GM18867 (cell line): ENCODE measurements at regions not wholly inside any gene's neighbourhood (a gene's known extent, or its start where the extent isn't known, plus 50 kb on each side); places are given as distances from the start of the nearest gene placed in this dataset.
"Not testable (repeated sequence)": the region's sequence is repeated elsewhere in the genome, so short reads cannot be mapped to it uniquely, and the experiment has no call there.

Experiments
- ATAC-seq: cut with Tn5 transposase; IDR thresholded peaks from one replicate; pipeline ENCODE4 v1.9.1; 2021; ENCODE audit warnings: mild to moderate bottlenecking, moderate library complexity; ENCODE audit not compliant: unreplicated experiment

DNA sequence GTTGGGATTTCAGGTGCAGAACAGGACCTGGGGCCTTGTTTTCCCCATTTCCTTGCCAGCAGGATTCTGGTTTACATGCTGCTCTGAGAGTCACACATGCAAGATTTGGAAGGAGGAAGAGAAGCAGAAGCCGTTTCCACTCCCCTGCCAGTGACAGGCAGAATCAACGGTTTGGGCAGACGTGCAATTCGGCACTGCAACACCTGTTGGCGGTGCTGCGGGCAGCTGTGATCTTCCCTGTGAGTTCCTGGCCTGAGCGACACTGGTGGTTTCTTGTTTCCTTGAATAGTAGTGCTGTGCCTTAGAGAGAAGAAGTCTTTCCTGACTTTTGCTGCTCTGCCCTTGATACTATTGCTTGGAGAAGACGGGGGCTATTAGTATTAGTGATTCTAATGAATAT is 1126.2 kb downstream of the TYW1 start:
- ATAC-seq = no peak

DNA sequence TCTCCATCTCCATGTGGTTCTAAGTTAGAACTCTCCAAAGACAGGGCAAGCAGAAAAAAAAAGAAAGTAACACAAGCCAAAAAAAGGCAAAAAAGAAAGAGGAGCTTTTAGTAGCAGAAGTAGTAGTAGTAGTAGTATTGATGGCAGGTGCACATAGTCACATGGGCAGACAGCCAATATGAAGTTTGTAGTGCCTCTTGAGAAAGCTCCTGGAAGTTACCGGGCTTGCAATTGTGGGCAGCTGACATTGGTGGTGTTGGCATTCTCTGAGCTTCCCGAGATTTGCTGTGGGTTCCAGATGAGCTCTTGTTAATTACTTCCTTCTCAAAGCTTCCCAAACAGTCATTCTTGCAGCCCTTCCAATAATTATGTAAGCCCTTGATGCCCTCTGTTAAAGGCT is 1128.5 kb downstream of the TYW1 start:
- ATAC-seq = no peak

DNA sequence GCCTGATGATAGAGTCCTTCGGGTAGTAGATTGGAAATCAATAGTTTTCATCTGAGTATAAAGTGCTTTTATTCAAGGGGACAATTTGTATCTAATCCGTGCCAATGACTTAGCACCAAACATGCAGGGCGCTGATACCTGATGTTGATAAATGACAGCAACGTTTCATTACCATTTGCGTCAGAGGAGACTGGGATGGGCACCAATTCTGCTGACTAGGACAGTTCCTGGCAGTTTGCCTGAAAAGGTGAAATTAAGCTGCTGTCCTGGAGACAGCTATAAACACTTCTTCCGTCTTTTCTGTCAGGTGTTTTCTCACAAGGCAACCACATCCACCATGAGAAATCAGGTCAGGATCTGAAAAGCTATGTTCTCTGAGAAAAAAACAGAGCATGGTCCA is 1136.4 kb downstream of the TYW1 start:
- no peak for ATAC-seq

DNA sequence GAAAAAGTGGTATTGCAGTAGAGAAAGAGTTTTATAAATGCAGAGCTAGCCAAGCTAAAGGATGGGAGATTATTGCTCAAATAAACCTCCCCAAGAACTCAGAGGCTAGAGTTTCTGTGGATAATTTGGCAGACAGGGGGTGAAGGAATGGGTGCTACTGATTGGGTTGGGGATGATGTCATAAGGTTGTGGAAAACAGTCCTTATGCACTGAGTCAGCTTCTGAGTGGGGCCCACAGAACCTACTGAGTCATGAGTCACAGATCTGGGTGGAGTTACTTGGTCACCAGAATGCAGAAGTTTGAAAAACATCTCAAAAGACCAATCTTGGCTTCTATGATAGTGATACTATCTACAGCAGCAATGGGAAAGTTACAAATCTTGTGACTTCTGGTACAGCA is 1146.7 kb downstream of the TYW1 start:
- no peak for ATAC-seq

DNA sequence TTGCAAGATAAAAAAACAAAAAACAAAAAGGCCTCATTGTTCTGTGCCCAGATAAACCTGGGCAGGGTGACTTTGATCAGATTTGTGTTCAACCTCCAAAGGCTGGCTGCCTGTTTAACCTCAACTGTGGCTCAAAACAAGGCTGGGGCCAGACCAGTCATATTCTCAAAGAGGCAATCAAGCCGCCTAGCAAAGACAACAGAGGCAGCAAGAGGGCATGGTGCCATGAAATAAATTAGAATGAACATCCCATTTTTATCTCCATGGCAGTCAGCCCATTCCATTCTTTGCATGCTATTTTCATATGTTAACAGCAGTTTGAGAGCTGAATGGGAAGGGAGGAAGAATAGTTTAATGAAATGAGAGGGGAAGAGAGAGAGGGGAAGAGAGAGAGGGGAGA is 1150.3 kb downstream of the TYW1 start:
- no peak for ATAC-seq

DNA sequence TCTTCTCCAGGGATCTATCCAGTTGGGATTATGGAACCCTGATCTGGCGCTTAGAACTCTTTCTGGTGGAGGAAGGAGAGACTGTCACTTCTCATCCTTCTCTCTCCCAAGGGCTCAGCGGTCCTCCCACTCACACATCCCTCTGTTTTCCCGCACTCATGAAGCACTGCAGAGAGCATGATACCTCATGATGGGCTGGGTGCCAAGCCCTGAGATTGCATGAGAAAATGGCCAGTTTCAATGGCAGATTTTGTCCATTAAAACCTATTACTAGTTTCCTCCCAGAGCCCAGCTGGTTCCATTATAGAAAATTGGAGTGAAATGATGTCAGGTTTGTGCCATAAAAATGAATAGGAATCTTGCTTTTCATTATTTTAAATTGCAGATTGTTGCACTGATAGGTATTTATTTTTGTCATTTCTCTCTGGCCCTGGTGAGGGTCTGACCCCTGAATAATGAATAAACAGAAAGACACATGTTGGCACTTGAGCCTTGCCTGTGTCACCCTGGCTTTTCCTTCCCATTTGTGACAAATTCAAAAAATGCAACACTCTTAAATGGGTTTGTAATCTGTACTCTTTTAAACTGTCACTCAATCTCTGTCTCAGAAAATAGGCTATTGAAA is 1151.1 kb downstream of the TYW1 start:
- no peak for ATAC-seq

DNA sequence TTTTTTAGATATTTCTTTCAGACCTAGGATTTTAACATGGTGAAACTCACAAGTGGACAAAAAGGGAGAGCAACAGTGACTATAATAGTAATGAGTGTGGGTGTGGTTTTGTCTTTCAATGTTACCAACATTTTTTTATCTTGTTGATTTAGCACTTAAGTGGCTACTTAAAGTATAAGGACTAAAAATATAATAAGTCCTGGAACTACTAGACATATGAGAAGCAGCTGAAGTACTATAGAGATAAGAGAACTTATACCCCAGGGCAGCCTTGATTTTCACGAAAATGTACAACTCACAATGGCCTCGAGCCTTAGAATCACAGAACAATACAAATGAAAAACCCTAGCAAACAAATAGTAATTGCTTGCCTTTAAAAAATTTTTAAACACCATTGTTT is 1151.8 kb downstream of the TYW1 start:
- no peak for ATAC-seq

DNA sequence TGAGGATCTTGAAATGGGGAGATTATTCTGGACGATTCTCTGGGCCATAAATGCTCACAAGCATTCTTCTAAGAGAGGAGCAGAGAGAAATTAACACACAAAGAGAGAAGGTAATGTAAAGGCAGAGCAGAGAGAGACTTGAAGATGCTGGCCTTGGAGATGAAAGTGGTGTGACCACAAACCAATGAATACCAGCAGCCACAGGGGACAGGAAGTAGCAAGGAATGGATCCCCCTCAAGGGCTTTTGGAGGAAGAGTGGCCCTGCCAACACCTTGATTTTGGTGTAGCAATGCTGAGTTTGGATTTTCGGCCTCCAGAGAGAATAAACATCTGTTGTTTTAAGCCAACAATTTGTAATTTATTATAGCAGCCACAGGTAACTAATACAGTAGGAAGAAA is 1155.6 kb downstream of the TYW1 start:
- ATAC-seq = no peak

DNA sequence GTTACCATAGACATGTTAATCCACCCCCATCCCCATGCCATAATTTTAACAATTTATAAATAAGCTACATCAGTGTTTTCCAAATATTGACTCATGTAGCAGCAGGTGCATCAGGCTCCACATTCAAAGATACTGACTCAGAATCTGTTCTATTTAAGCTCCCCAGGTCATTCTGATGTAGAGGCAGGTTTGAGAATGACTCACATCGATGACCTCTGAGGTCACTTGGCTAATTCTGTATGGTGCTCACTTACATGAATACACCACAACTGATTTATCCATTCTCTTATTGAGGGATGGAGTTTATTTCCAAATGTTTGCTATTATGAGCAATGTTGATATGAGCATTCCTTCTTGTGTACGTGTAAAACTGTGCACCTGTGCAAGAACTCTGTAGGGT is 1159.0 kb downstream of the TYW1 start:
- no peak for ATAC-seq

DNA sequence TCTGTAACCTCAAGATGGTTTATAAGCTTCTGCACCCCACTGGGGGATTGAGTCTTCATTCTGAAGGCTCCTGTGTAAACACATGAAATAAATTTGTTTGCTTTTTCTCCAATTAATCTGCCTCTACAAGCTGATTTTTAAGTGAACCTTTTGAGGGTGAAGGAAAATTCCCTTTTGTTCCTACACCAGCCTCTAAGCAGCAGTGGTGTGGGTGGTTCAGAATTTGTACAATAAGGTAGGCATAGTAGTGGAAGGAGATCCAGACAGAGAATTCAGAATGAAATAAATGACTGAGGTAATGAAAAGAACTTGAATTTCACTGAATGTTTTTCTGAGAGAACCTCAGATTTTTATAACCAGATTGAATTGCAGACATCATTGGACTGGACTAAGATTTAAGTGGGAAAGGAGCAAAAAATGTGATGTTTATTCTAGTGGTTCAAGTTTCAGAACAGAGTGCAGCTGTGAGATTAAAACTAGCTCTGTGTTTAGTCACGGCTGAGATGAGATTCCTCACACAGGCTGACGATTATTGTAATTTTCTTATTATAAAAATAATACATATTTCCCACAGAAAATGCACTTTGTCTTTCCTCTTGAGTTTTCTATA is 1162.2 kb downstream of the TYW1 start:
- ATAC-seq = no peak

DNA sequence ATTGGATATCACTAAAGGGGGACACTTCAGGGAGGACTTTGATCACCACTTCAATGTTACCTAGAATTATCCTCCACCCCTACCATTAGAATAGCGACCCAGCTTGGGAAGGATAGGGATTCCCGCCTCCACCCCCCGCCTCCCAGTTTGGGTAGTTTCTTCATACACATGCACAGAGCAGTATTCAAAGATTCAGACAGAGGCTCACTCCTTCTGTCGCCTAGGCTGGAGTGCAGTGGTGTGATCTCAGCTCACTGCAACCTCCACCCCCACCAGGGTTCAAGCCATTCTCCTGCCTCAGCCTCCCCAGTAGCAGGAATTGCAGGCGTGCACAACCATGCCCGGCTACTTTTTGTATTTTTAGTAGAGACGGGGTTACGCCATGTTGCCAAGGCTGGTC is 1166.1 kb downstream of the TYW1 start:
- ATAC-seq = no peak

DNA sequence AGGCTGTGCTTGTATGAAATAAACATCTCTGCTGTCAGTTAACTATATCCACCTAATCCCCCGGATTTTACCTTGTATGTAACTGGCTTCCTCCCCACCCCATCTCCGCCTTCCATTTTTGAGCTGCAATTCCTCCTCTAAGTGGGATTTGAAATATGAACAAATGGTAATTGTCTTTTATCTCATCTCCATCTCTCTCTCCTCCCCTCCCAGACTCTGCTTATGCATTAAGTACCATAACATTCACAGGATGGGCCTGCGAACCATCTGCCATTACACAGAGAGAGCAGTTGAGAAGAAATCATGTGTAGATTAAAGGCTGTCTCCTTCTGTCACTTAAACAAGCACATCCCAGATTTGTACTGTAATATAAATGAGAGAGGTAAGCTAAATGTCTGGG is 1169.9 kb downstream of the TYW1 start:
- no peak for ATAC-seq

DNA sequence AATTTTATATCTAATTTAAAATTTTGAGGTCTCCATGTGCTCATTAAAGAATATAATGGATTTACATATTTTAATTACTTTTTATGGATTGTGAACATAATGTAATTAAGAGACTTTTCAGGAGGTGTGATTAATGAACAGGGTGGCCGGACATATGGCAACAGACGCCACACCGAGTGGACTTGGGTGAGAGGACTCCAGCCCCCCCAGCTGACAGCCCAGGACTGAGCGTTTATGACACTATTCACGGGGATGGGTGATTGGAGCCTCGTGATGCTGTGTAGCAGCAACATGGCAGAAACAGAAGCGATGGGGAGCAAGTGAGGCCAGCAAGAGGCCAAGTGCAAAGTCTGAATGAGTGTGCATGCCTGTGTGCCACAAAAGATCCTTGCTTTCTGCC is 1176.9 kb downstream of the TYW1 start:
- ATAC-seq = no peak

DNA sequence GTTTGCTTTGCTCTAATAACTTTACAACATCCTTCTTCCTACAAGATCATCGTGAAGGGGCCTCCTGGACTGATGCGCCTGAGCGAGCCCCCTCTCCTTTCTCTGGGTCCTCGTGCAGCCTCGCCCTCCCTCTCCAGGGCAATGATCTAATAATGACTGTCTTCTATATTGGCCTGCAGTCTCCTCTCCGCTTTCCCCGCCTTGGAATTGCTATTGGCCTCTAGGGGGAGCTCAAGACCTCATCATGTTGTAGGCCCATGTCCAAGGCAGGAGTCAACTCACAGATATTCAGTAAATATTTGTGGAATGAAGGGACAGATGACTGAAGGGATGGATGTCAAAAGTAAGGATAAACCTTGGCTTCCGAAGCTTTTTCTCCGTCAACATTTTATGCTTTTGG is 1180.3 kb downstream of the TYW1 start:
- no peak for ATAC-seq

DNA sequence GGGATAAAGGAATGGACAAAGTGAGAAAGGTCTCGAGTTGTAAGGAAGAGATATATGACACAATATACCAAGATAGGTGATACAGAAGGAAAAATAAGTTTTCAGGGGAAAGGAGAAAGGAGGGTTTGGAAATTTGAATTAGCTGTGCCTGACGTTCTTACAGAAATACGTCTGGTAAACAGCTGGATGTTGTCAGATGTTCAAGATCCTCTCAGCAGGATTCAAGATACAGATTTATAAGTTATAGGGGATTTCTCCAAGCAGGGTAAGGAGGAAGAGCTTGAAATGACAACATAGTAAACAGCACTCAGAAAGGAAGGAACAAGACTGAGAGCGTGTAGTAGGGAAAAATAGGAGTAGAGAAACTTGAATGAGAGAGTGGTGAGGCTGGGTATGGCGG is 1184.1 kb downstream of the TYW1 start:
- ATAC-seq = no peak

DNA sequence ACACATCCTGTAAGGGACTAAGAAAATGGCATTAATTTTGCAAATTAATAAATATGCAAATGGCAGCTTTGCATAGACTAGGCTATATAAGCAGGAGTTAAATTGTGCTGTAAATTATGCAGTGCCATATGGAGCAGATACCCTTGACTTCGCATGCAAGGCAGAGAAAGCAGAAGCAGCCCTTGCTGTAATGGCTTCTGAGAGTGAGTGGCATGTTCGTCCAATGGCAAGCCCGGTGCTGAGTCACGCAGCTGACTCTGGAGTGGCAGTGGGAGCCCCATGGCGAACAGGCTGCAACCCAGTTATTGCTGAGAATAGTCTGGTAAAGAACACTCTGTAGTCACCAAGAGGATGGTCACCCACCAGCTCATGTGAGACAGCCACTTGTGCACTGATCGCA is 1186.5 kb downstream of the TYW1 start:
- ATAC-seq = no peak

DNA sequence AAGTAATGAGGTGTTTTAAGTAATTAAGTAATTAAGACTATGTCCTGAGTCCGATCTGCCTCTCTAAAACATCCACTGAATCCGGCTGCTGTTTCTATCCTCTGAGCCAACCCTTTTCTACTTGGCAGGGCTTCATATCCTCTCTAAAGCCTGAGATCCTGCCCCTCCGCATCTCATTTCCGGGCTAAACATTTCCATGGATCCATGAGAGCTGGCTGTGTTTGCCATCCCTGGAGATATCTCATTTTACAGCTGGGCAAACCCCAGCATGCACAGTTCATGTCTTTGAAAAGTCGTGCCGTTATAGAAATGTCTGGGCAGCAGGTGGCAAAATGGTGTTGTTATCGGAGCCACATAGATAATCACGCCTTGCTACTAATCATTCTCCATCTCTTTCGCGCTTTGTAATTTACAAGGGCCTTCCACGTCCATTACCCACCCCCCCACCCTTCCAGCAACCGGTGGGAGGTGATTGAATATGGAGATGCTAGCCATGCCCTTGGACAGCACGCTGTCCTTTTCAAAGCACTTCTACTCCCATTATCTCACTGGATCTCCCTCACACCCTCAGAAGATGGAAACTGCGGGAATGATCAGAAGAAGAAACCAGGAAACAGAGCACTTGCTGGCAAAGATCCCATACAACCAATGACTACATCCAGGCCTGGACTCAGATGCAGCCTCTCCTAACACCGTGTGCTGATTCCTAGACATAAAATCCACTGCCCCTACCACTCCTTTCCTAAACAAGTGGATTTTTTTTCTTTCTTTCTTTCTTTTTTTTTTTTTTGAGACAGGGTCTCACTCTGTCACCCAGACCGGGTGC is 1189.2 kb downstream of the TYW1 start:
- ATAC-seq = no peak

DNA sequence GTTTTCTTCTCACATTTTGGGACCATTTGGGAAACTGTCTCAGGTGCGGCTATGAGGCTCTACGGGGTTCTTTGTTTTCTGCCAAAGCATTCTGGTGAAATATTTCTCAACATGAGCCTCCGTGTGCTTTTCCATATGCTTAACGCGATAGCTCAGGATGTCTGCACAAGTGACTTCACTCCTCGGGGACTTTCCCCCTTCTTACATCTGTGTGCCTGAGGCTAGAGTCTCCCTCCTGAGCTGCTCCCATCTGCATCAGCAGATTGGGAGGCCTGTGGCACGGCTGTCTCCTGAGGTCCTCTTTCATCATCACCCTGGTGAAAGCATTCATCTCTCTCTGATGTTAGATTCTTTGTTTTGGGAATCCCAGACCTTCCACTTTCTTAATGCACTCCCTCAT is 1190.9 kb downstream of the TYW1 start:
- no peak for ATAC-seq

DNA sequence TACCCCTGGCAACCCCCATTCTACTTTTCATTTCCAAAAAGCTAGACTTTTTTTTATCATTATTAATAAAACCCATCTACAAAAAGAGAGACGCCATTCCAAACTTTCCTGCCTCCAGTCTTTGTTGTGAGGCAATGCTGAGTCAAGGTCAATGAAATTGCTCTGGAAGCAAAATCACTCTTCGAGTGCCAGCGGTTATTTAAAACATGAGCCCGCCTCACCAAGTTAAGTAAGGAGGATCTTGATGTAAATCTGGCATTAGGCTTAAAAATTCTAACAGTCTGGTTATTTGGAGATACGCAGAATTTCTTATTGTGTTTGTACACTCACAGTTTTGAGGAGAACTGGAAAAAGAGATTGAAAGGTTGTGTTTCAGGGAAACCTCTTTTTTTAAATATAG is 1196.3 kb downstream of the TYW1 start:
- ATAC-seq = no peak

DNA sequence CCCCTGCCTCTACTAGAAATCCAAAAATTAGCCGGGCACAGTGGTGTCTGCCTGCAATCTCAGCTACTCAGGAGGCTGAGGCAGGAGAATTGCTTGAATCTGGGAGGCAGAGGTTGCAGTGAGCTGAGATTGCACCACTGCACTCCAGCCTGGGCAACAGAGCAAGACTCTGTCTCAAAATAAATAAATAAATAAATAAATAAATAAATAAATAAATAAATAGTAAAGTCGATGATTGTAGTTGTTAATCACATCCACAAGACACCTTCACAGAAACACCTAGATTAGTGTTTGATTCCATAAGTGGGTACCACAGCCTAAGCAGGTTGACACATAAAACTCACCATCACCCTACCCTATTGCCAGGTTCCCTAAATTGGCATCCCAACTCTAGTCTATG is 1199.0 kb downstream of the TYW1 start:
- ATAC-seq = not testable (repeated sequence)

DNA sequence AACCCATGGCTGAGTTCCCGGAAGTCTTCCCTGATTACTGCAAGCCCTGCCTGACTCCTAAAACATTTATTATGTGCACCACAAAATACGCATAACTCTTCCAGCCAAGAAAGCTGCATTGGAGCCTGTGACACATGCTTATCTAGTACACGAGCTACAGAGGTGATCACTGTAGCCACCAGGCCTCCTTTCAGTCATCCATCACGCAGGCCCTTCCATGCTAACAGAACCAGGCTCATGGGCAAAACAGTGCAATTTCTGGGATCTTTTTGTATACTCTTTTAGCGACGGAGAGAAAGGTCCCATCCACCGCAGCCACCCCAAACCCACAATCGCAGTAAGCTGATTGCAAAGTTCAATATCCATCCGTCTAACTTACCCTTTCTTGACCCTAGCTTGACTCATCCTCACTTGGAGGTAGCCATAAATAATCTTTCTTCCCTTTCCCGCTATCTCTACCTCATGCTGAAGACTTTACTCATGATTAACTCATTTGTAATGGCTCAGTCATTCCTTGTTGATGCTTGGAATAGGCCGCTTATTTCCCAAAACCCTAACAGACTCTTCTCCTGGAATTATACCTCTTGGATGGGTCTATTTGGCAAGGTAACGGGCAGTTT is 1203.5 kb downstream of the TYW1 start:
- ATAC-seq = no peak

DNA sequence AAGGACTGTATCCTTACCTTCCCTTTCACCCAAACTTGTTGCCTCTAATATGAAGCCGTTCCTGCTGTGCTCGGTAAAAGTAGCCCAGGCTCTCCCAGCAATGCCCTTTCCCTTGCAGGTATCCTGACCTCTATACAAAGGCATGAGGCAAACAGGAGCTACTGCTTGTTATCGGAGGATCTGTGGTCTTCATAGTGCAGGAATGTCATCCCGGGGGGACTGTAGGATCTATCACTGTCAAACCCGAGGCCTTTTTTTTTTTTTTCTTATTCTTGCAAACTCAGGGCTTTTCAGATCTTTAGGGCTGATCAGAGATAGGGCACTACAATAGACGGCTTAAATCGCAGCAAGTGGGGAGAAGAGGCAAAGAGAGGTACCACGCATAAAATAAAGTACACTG is 1206.6 kb downstream of the TYW1 start:
- ATAC-seq = no peak
